ENCODE measurements at regions not wholly inside any gene's neighbourhood (a gene's known extent, or its start where the extent isn't known, plus 50 kb on each side); places are given as distances from the start of the nearest gene placed in this dataset.

DNA sequence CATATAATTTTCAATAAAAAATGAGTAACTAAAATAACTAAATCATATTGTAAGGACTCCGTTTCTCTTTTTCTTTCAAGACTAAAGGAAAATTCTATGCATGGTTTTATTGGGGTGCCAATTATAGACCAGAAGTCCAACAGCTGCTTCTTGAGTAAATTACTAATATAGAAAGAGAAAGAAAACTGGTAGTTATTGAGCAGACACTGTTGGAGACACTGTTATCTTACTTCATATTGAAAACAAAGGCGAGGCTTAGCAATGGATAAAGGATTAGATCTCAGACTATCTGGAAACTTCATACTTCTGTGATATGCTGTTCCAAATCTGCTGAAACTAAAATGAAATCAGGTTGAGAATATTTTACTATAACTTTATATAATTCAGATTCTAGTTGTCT is 169.6 kb upstream of the EYS start:
- H3K4me3 ChIP-seq (ENCODE audit: low read depth, low read length) = no peak overlapping the region
- no peak for DNase-seq (ENCODE audit: low read depth, low spot score)
- TF ChIP-seq, protein P1, sequence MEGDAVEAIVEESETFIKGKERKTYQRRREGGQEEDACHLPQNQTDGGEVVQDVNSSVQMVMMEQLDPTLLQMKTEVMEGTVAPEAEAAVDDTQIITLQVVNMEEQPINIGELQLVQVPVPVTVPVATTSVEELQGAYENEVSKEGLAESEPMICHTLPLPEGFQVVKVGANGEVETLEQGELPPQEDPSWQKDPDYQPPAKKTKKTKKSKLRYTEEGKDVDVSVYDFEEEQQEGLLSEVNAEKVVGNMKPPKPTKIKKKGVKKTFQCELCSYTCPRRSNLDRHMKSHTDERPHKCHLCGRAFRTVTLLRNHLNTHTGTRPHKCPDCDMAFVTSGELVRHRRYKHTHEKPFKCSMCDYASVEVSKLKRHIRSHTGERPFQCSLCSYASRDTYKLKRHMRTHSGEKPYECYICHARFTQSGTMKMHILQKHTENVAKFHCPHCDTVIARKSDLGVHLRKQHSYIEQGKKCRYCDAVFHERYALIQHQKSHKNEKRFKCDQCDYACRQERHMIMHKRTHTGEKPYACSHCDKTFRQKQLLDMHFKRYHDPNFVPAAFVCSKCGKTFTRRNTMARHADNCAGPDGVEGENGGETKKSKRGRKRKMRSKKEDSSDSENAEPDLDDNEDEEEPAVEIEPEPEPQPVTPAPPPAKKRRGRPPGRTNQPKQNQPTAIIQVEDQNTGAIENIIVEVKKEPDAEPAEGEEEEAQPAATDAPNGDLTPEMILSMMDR (IDR thresholded peaks at IDR 0.05; ENCODE audit: low read depth, low read length) = no peak
- in situ Hi-C loops (cut with HindIII; ENCODE audit: low sequenced_read_pairs) = no loop called here

DNA sequence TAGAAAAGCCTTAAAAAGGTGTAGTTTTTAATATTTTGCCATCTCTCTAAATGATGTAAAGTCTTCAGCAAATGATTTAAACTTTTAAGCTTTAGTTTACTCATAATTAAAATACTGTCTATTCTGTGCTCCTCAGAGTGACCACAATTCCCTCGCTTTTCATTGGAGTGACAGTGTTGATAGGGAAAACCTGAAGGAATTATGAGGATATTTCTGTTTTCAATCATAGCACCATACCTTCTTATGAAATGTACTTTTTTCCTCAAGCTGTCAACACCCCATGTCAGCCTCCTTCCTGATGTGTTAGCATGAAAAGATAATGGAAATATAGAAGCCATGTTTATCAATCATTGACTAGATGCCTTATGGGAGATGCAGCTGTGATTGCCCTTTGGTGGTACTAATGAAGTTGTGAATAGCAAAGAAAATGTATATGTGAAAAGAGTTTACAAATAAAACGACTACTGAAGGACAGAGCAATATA is 145.4 kb upstream of the EYS start:
- H3K4me3 ChIP-seq (ENCODE audit: low read depth, low read length) = no peak overlapping the region

DNA sequence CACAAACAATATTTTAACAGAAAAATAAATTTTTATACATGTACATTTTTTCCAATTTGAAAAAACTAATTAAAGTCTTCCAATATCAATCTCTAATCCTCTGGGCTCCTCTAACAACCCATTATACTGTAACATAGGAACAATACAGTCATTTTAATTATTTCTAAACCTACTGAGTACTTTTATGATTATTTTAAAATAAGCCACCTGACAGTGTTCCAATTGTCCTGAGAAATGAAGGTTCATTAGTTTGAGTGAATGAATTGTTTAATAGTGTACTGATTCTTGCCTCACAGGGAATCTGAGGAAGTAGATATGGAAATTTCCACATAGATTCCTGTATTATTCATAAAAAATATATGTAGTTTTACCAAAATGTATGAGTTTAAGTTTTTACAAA is 123.1 kb upstream of the EYS start:
- TF ChIP-seq, protein P1 (IDR thresholded peaks at IDR 0.05; ENCODE audit: low read depth, low read length) = no peak
- no peak overlapping the region for H3K4me3 ChIP-seq (ENCODE audit: low read depth, low read length)
- in situ Hi-C loops (cut with HindIII; ENCODE audit: low sequenced_read_pairs) = no loop called here
- DNase-seq (ENCODE audit: low read depth, low spot score) = no peak

More for the DNA sequence above, 145.4 kb upstream of the EYS start:
- DNase-seq (ENCODE audit: low read depth, low spot score) = no peak
- in situ Hi-C loops (cut with HindIII; ENCODE audit: low sequenced_read_pairs) = no loop called here
- TF ChIP-seq, protein P1 (IDR thresholded peaks at IDR 0.05; ENCODE audit: low read depth, low read length) = no peak

DNA sequence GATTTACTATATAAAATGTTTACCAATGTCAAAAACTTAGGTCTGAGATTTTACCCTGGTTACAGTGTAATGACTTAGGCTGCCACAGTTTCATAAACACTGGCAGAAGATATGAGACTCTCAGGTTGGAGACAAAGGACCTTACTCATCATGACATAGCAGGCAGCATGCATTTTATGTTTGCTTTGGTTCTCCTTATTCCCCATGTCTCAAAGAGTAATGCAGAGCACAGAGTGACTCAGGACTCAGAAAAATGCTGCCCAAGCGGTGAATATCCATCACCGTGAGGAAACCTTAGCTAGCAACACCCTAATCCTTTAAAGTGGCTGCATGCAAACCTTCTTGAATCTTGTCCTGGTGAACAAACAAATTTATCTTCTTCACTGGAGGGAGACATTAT is 112.1 kb upstream of the EYS start:
- no peak for DNase-seq (ENCODE audit: low read depth, low spot score)
- no peak overlapping the region for H3K4me3 ChIP-seq (ENCODE audit: low read depth, low read length)
- TF ChIP-seq, protein P1 (IDR thresholded peaks at IDR 0.05; ENCODE audit: low read depth, low read length) = no peak
- in situ Hi-C loops (cut with HindIII; ENCODE audit: low sequenced_read_pairs) = no loop called here

DNA sequence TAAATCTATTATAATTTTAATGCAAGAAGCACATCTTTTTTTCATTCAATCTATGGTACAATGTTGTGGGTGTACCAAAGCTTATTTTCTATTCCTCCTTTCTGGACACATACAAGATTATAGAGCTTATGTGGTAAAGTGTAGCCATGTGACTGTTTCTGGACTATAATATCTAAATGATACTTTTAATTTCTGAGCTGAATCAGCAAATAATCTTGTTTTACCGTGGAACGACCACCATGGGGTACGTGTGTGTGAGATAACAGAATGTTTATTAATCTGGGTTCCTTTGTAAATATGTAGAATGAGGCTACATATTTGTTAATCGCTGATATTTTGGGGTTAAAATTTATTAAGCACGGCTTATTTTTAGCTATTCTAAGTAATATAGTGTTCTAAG is 111.5 kb upstream of the EYS start:
- DNase-seq (ENCODE audit: low read depth, low spot score) = no peak
- H3K4me3 ChIP-seq (ENCODE audit: low read depth, low read length) = no peak overlapping the region
- TF ChIP-seq, protein P1 (IDR thresholded peaks at IDR 0.05; ENCODE audit: low read depth, low read length) = no peak
- in situ Hi-C loops (cut with HindIII; ENCODE audit: low sequenced_read_pairs) = no loop called here

DNA sequence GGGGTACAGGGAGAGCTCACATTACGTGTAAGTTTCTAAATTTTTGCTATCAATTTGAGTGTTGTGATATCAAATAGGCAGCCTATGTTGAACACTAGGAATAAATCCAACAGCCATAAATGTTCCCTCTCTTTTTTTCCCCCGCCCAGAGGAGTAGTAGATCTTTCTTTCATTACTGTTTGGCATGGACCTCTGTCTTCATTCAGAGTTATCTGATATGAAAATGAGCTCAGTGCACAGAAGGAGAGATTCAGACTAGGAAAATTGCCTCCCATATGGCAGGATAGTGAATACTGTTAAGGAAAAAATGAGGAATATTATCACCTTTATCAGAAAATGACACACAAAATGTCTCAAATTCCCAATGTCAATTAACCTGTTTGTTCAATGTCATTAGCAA is 110.0 kb upstream of the EYS start:
- in situ Hi-C loops (cut with HindIII; ENCODE audit: low sequenced_read_pairs) = no loop called here
- DNase-seq (ENCODE audit: low read depth, low spot score) = no peak
- TF ChIP-seq, protein P1 (IDR thresholded peaks at IDR 0.05; ENCODE audit: low read depth, low read length) = no peak
- H3K4me3 ChIP-seq (ENCODE audit: low read depth, low read length) = no peak overlapping the region

DNA sequence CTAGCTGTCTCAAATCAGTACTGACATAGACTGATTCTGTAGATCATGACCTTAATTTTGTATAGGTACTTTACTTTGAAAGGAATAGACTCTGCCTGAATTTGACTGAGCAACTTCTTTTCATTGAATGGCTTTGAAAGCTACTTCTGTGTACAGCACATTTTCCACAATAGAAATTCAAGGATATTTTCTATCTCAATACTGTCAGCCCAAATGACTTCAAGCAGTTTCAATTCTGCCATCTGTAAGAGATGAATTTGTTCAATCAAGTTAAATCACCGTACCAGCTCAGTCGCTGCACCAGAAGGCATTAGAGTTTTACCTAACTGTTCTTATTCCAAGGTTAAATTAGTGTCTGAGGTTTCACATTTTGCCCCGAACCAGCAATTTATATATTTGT is 107.0 kb upstream of the EYS start:
- TF ChIP-seq, protein P1 (IDR thresholded peaks at IDR 0.05; ENCODE audit: low read depth, low read length) = no peak
- DNase-seq (ENCODE audit: low read depth, low spot score) = no peak
- in situ Hi-C loops (cut with HindIII; ENCODE audit: low sequenced_read_pairs) = no loop called here
- no peak overlapping the region for H3K4me3 ChIP-seq (ENCODE audit: low read depth, low read length)

Measured in astrocyte of the spinal cord (primary cell).